ENCODE measurements at regions not wholly inside any gene's neighbourhood (a gene's known extent, or its start where the extent isn't known, plus 50 kb on each side); places are given as distances from the start of the nearest gene placed in this dataset.

DNA sequence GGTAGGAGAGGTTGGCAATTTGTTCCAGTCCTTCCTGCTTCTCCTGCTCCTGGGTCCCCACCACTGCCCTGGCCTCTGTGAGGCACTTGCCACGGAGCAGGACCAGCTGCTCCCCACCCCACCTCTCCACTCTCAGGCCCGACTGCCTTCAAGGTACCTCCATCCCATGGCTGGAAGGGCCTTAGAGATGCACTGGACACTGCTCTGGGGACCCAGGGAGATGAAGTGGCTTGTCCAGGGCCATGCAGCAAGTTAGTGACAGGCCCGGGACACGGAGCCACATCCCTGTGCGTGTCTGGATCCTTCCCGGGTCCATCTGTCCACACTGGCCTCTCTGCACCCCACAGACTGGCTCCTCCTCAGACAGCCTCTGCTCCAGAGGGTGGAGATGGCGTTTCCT is 105.3 kb downstream of the CPZ start:
- no peak overlapping the region for H3K4me3 ChIP-seq (ENCODE audit: insufficient read depth, low read depth, low read length)
- H3K27ac ChIP-seq (ENCODE audit: insufficient read depth, low read depth, low read length, poor library complexity, severe bottlenecking): no peak overlapping the region
- no peaks in the 10 kb centered on the region for H3K27me3 ChIP-seq (ENCODE audit: control insufficient read depth, insufficient read depth, low read length, poor library complexity, severe bottlenecking)
- H3K36me3 ChIP-seq (ENCODE audit: control insufficient read depth, insufficient read depth, low read length): no peaks in the 10 kb centered on the region
- H3K4me1 ChIP-seq (ENCODE audit: control insufficient read depth, insufficient read depth, low read length): peaks cover 4% of the 10 kb centered on the region
- no peaks in the 10 kb centered on the region for H3K9me3 ChIP-seq (ENCODE audit: control insufficient read depth, low read length)
- 91 to 93% methylated on average over 7 of the region's 7 CpGs for WGBS, 2 experiments

DNA sequence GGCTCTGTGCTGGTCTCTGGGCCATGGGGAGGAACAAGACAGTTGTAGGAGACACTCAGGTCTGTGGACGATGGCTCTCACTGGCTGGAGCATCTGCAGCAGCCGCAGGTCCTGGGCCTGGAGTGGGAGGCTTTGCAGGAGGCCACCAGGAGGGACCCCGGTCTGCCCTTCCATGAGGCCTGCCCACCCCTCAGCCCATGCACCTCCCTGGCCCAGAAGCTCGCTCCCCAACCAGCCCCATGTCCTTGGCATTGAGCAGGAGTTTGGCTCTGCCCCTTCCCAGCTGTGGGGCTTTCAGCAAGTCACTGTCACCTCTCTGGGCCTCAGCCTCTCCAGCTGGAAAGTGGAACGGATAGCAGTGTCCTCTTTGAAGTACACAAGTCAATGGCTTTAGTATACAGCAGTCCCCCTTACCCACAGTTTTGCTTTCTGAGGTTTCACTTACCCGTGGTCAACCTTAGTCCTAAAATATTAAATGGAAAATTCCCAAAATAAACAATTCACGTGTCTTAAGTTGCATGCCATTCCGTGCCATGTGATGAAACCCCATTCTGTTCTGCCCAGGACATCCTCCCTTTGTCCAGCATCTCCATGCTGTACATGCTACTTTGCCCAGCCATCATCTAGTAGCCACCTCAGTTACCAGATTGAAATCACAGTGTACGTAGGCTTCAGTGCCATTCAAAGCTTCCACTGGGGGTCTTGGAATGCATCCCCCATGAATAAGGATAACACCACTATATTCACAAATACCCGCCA is 104.0 kb downstream of the CPZ start:
- Histone ChIP-seq H3K27me3 (ENCODE audit: control insufficient read depth, insufficient read depth, low read length, poor library complexity, severe bottlenecking) (no peaks in the 10 kb centered on the region), H3K36me3 (ENCODE audit: control insufficient read depth, insufficient read depth, low read length) (no peaks in the 10 kb centered on the region), H3K4me1 (ENCODE audit: control insufficient read depth, insufficient read depth, low read length) (peaks cover 2% of the 10 kb centered on the region), H3K9me3 (ENCODE audit: control insufficient read depth, low read length) (no peaks in the 10 kb centered on the region), H3K27ac (ENCODE audit: insufficient read depth, low read depth, low read length, poor library complexity, severe bottlenecking) (no peak overlapping the region), H3K4me3 (ENCODE audit: insufficient read depth, low read depth, low read length) (no peak overlapping the region)
- WGBS, 2 experiments: 94% methylated on average over 10 of the region's 10 CpGs

DNA sequence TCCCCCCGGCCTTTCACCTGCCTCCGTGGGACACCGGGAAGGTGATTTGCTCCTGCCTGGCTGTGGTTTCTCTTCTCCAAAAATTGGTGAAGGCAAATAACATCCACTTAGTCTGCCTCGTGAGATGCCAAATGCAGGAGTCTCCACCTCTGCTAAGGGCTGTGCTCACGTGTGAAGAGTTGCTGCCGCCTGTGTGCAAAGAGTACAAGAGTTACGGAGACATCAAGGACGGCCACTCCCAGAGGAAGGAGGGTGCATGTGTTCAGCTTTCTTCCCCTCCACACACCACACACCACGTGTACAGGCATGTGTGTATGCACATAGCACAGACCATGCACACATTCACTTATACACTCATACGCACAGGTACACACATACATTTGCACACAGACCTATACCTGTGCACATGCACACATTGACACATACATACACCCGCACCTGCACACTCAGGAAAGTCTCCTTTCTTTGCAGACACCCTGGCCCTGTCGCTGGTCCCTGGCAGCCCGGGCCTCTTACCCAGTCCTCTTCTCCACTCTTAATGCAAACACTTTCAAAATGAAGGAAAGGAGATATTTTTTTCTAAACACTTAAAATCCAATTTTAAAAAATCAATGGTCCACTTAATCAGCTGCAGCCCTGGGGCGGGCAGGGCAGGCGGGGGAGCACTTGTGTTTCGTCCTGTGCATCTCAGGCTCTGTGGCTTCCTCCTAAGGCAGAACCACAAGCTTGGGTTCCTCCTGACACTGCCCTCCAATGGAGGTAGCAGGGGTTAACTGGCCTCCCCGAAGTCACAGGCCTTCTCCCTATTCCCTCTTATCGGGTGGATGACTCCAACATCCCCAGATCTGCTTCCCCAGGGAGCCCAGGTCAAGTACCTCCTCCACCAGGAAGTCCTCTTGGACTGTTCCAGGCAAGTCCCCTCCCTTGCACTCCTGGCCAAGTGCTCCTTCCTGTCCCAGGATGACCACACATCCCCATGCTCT is 103.0 kb downstream of the CPZ start:
- no peaks in the 10 kb centered on the region for H3K9me3 ChIP-seq (ENCODE audit: control insufficient read depth, low read length)
- no peak overlapping the region for H3K27ac ChIP-seq (ENCODE audit: insufficient read depth, low read depth, low read length, poor library complexity, severe bottlenecking)
- no peaks in the 10 kb centered on the region for H3K4me1 ChIP-seq (ENCODE audit: control insufficient read depth, insufficient read depth, low read length)
- H3K27me3 ChIP-seq (ENCODE audit: control insufficient read depth, insufficient read depth, low read length, poor library complexity, severe bottlenecking): peaks cover 4% of the 10 kb centered on the region
- no peak overlapping the region for H3K4me3 ChIP-seq (ENCODE audit: insufficient read depth, low read depth, low read length)
- 89 to 92% methylated on average over 18 of the region's 18 CpGs for WGBS, 2 experiments
- H3K36me3 ChIP-seq (ENCODE audit: control insufficient read depth, insufficient read depth, low read length): no peaks in the 10 kb centered on the region

DNA sequence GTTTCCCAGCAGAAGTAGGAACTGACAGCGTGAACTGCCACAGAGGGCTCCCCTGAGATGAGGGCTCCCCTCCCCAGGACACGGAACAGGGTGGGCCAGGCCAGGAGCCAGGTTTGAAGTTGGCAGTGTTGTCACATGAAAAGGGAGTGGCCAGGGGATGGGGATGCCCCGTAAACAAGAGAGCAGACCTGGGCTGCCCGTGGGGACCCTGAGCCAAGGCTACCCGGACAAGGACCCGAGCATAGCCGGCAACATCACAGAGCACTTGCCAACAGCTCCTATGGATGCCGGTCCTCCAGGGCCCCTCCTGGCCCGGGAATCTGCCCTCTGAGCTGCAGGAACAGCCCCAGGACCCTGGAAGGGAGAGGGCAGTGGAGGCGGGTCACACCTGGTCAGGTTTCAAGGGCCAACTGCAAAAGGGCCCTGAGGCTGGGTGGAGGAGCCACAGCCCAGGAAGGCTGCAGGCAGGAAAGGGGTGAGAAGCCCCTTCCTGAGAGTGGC is 102.1 kb downstream of the CPZ start:
- H3K4me3 ChIP-seq (ENCODE audit: insufficient read depth, low read depth, low read length): no peak overlapping the region
- no peaks in the 10 kb centered on the region for H3K4me1 ChIP-seq (ENCODE audit: control insufficient read depth, insufficient read depth, low read length)
- peaks cover 12% of the 10 kb centered on the region for H3K27me3 ChIP-seq (ENCODE audit: control insufficient read depth, insufficient read depth, low read length, poor library complexity, severe bottlenecking)
- no peak overlapping the region for H3K27ac ChIP-seq (ENCODE audit: insufficient read depth, low read depth, low read length, poor library complexity, severe bottlenecking)
- no peaks in the 10 kb centered on the region for H3K9me3 ChIP-seq (ENCODE audit: control insufficient read depth, low read length)
- 84 to 89% methylated on average over 10 of the region's 10 CpGs for WGBS, 2 experiments
- no peaks in the 10 kb centered on the region for H3K36me3 ChIP-seq (ENCODE audit: control insufficient read depth, insufficient read depth, low read length)

DNA sequence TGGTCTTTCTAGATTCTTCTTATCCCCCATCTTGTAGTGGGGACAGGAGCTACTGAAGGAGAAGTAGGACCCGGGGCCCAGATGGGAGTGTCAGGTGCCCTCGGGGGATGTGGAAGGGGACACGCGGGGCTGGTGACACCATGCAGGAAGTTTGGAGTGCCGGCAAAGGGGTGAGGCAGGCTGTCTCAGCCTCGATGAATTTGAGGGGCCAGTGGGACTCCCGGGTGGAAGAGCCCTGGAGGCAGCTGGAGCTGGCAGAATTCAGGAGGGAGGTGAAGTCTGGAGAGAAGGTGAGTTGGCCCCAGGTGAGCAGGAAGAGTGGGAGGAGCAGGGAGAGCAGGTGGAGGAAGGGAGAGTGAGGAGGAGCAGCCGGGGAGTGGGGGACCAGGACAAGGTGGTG is 101.7 kb downstream of the CPZ start:
- Histone ChIP-seq H3K36me3 (ENCODE audit: control insufficient read depth, insufficient read depth, low read length) (no peaks in the 10 kb centered on the region), H3K27me3 (ENCODE audit: control insufficient read depth, insufficient read depth, low read length, poor library complexity, severe bottlenecking) (peaks cover 17% of the 10 kb centered on the region), H3K27ac (ENCODE audit: insufficient read depth, low read depth, low read length, poor library complexity, severe bottlenecking) (no peak overlapping the region), H3K4me1 (ENCODE audit: control insufficient read depth, insufficient read depth, low read length) (no peaks in the 10 kb centered on the region), H3K9me3 (ENCODE audit: control insufficient read depth, low read length) (no peaks in the 10 kb centered on the region), H3K4me3 (ENCODE audit: insufficient read depth, low read depth, low read length) (no peak overlapping the region)
- 80 to 86% methylated on average over 8 of the region's 8 CpGs for WGBS, 2 experiments

DNA sequence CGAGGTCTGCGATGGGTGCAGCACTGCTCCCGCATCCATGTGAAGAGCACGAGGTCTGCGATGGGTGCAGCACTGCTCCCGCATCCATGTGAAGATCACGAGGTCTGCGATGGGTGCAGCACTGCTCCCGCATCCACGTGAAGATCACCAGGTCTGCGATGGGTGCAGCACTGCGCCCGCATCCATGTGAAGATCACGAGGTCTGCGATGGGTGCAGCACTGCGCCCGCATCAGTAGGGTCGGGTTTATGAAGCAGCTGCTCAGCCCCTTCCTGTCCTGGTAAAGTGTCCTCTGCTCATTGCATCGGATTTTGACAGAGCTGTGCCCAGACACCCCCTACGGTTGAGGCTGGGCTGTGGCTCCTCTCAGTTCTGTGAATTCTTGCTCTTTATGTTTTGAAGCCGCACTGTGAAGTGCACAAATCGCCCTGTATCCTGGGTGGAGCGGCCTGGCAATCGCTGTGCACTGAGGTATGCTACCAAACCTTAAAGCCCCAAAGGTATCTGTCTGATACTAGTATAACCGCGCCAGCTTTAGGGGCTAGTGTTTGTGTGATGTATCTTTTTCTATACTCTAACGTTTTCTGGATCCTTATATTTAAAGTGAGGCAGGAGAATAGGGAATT is 98.7 kb downstream of the CPZ start:
- Histone ChIP-seq H3K4me1 (ENCODE audit: control insufficient read depth, insufficient read depth, low read length) (peaks cover 3% of the 10 kb centered on the region), H3K9me3 (ENCODE audit: control insufficient read depth, low read length) (no peaks in the 10 kb centered on the region), H3K27ac (ENCODE audit: insufficient read depth, low read depth, low read length, poor library complexity, severe bottlenecking) (no peak overlapping the region), H3K36me3 (ENCODE audit: control insufficient read depth, insufficient read depth, low read length) (no peaks in the 10 kb centered on the region), H3K27me3 (ENCODE audit: control insufficient read depth, insufficient read depth, low read length, poor library complexity, severe bottlenecking) (peaks cover 46% of the 10 kb centered on the region), H3K4me3 (ENCODE audit: insufficient read depth, low read depth, low read length) (no peak overlapping the region)
- WGBS, 2 experiments: 92 to 94% methylated on average over 27 of the region's 27 CpGs

DNA sequence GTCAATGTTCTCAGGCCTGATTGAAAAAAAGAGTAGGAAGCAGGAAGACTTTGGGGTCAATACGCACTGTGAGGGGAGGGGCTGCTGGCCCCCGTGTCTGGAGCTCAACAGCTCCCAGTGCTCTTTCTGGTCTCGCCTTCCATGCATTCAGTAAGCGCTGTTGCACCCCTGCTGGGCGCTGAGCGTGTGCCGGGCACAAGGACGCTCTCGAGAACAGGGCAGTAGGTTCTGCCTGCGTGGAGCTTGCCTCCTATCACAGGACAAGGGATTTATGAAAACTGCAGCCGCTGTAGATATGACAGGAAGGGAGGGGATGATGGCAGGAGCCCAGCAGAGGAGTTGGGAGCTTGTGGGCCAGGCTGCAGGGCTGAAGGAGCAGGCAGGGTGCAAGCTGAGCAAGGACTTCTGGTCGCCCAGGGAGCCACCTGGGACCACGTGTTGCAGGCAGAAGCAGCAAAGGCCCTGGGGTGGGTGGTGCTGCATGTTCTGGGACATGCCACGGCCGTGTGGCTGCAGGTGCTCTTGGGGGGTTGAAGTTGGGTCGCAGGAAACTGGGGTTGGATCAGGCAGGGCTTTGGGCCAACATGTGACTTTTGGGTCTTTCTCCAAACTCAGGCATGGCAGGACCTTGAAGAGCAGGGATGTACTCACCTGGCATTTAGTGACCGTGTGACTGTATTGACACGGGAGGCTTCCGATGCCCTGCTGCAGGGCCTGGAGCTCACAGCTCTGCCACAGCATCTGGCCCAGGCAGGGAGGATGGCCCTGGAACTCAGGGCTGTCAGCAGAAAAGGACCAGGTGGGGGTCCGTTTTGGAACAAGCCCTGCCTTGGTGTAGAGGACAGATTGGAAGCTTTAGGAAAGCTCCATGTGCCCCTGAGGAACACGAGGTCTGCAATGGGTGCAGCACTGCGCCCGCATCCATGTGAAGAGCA is 97.9 kb downstream of the CPZ start:
- WGBS, 2 experiments: 82 to 84% methylated on average over 23 of the region's 23 CpGs
- H3K27ac ChIP-seq (ENCODE audit: insufficient read depth, low read depth, low read length, poor library complexity, severe bottlenecking): no peak overlapping the region
- no peak overlapping the region for H3K4me3 ChIP-seq (ENCODE audit: insufficient read depth, low read depth, low read length)
- H3K36me3 ChIP-seq (ENCODE audit: control insufficient read depth, insufficient read depth, low read length): no peaks in the 10 kb centered on the region
- H3K4me1 ChIP-seq (ENCODE audit: control insufficient read depth, insufficient read depth, low read length): peaks cover 3% of the 10 kb centered on the region
- no peaks in the 10 kb centered on the region for H3K9me3 ChIP-seq (ENCODE audit: control insufficient read depth, low read length)
- H3K27me3 ChIP-seq (ENCODE audit: control insufficient read depth, insufficient read depth, low read length, poor library complexity, severe bottlenecking): peaks cover 52% of the 10 kb centered on the region

DNA sequence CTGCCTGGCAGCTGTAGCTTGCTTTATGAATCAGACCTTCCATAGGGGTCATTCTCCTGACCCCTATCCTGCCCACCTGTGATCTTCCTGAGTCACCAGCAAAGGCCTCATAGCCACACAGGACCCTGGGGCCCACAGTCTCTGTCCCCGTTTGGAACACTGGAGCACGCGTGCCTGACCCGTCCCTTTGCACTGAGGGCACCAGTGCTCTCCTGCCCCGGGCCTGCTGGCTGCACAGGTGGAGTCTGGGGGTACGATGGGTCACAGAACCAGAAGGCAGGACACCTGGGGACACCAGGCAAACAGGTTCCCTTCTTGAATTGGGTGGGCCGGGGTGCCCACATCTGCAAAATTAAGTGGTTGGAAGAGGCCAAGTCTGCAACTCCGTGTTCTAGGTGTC is 97.2 kb downstream of the CPZ start:
- H3K4me1 ChIP-seq (ENCODE audit: control insufficient read depth, insufficient read depth, low read length): peaks cover 3% of the 10 kb centered on the region
- peaks cover 57% of the 10 kb centered on the region for H3K27me3 ChIP-seq (ENCODE audit: control insufficient read depth, insufficient read depth, low read length, poor library complexity, severe bottlenecking)
- no peaks in the 10 kb centered on the region for H3K9me3 ChIP-seq (ENCODE audit: control insufficient read depth, low read length)
- WGBS, 2 experiments: 92 to 93% methylated on average over 8 of the region's 8 CpGs
- no peak overlapping the region for H3K4me3 ChIP-seq (ENCODE audit: insufficient read depth, low read depth, low read length)
- H3K27ac ChIP-seq (ENCODE audit: insufficient read depth, low read depth, low read length, poor library complexity, severe bottlenecking): no peak overlapping the region
- no peaks in the 10 kb centered on the region for H3K36me3 ChIP-seq (ENCODE audit: control insufficient read depth, insufficient read depth, low read length)

DNA sequence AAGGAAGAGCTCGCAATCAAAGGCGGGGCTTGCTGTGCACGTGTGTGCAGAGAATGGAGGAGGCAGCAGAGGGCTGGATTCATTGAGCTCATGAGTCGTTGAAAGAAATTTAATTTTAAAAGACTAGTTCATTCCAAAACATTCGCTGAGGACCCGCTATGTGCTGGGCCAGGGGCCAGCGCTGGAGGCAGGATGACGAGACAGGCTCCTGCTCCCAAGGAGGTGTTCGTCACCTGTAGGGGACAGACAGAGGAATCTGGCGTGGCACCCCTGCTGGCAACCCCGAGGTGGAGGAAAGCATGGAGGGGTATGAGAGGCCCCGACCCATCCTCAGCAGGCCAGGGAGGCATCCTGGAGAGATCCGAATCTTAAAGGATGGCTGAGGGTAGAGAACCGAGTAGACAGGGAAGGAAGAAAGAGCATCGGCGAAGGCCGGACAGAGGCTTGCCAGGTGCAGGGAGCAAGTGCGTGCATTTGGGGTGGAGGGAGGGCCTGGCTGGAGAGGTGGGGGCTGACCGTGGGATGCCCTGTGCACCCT is 96.4 kb downstream of the CPZ start:
- no peak overlapping the region for H3K27ac ChIP-seq (ENCODE audit: insufficient read depth, low read depth, low read length, poor library complexity, severe bottlenecking)
- no peaks in the 10 kb centered on the region for H3K36me3 ChIP-seq (ENCODE audit: control insufficient read depth, insufficient read depth, low read length)
- H3K4me3 ChIP-seq (ENCODE audit: insufficient read depth, low read depth, low read length): no peak overlapping the region
- no peaks in the 10 kb centered on the region for H3K9me3 ChIP-seq (ENCODE audit: control insufficient read depth, low read length)
- 85% methylated on average over 19 of the region's 19 CpGs for WGBS, 2 experiments
- H3K27me3 ChIP-seq (ENCODE audit: control insufficient read depth, insufficient read depth, low read length, poor library complexity, severe bottlenecking): peaks cover 65% of the 10 kb centered on the region
- H3K4me1 ChIP-seq (ENCODE audit: control insufficient read depth, insufficient read depth, low read length): peaks cover 3% of the 10 kb centered on the region

Measured in ectodermal cell (in vitro differentiated cells).